Vagina (tissue), 2 donors: ENCODE measurements at regions not wholly inside any gene's neighbourhood (a gene's known extent, or its start where the extent isn't known, plus 50 kb on each side); places are given as distances from the start of the nearest gene placed in this dataset.

ENCODE experiments used
- CTCF ChIP-seq, 3 experiments: fragments of 450-650 bp in 2 of 3; fragments of 200-600 bp in 1 of 3; sonication (generic) in 1 of 3; IDR thresholded peaks; one replicate each; pipeline ENCODE4 v1.5.1; 2017 to 2019; ENCODE audit warnings: antibody characterized with exemption in 3 of 3, mild to moderate bottlenecking in 2 of 3, moderate library complexity in 2 of 3
- POLR2A ChIP-seq, 2 donors: fragments of 450-650 bp; IDR thresholded peaks; one replicate each; pipeline ENCODE4 v1.6.1; 2017; ENCODE audit warnings: antibody characterized with exemption in 2 of 2, mild to moderate bottlenecking in 2 of 2, moderate library complexity in 2 of 2

GRCh38 chr6:95882371-95882770, 133.4 kb upstream of the FUT9 start:
- TF ChIP-seq CTCF (IDR thresholded peaks at IDR 0.05) = no peak
- no peak for TF ChIP-seq POLR2A (IDR thresholded peaks at IDR 0.05)
